Ovary (tissue), 7 donors: ENCODE measurements at regions not wholly inside any gene's neighbourhood (a gene's known extent, or its start where the extent isn't known, plus 50 kb on each side); places are given as distances from the start of the nearest gene placed in this dataset.

Experiments
- DNase-seq, 5 donors: peaks; one replicate each; pipeline ENCODE4 v3.0.0-alpha.2; 2019 to 2020
- H3K27ac ChIP-seq, 2 donors: fragments of 200-600 bp; one replicate each; pipeline versions ENCODE4 v1.5.1 to v1.8.0; 2019 to 2022
- H3K27me3 ChIP-seq: fragments of 200-600 bp; one replicate; pipeline ENCODE4 v1.8.0; 2022
- H3K36me3 ChIP-seq: fragments of 200-600 bp; sonication (generic); one replicate; pipeline ENCODE4 v1.5.1; 2019
- H3K4me1 ChIP-seq: one replicate; pipeline ENCODE4 v1.8.1; 2013; ENCODE audit warnings: mild to moderate bottlenecking, moderate library complexity; ENCODE audit not compliant: insufficient read depth
- H3K4me3 ChIP-seq: fragments of 200-600 bp; sonication (generic); one replicate; pipeline ENCODE4 v1.5.1; 2017
- H3K9me3 ChIP-seq, 2 donors: fragments of 200-600 bp in 1 of 2; sonication (generic) in 1 of 2; one replicate each; pipeline versions ENCODE4 v1.5.1 to v1.8.1; 2013 to 2019; ENCODE audit warnings: mild to moderate bottlenecking in 1 of 2, moderate library complexity in 1 of 2
- CTCF ChIP-seq, 3 donors: fragments of 450-650 bp in 2 of 3; fragments of 200-600 bp in 1 of 3; IDR thresholded peaks; one replicate each; pipeline versions ENCODE4 v1.5.1 to v1.8.0; 2016 to 2022; ENCODE audit warnings: antibody characterized with exemption in 3 of 3, mild to moderate bottlenecking in 1 of 3
- EP300 ChIP-seq: sonication (generic); formaldehyde crosslinking; IDR thresholded peaks from one replicate; pipeline ENCODE4 v1.6.1; 2017; ENCODE audit warnings: antibody characterized with exemption
- POLR2A ChIP-seq: fragments of 450-650 bp; IDR thresholded peaks from one replicate; pipeline ENCODE4 v1.6.1; 2017; ENCODE audit warnings: antibody characterized with exemption, mild to moderate bottlenecking, moderate library complexity
- WGBS, 3 donors: extraction: QIAGEN DNeasy Blood & Tissue Kit in 1 of 3; methylation state at CpG; one replicate each; pipeline versions ENCODE4 v1.1.5 to v1.1.7; 2013 to 2017; 5-methylcytosine and 5-hydroxymethylcytosine counted together
- intact Hi-C, 4 donors: fragments of 100-400 bp; cut with DNase I; formaldehyde crosslinking; loops; one replicate each; pipeline versions ENCODE4 v1.11.0 to v1.15.1; 2022 to 2023
- donor health status: DM: no; HTN: no; CAD: no; lungs with moderate emphysema.
- donor health status: DM: no; HTN: no; CAD: no.
- donor health status: Bipolar disorder and iron deficiency.
- donor health status: DM: no; HTN: no; CAD: no.
- donor health status: DM: yes; HTN: yes; CAD: no.

GRCh38 chr3:72655723-72656122 lies 192.5 kb downstream of the SHQ1 start:
- Histone ChIP-seq H3K4me3 (no peak overlapping the region), H3K27ac (no peak overlapping the region), H3K27me3 (no peaks in the 10 kb centered on the region), H3K36me3 (no peaks in the 10 kb centered on the region), H3K4me1 (peaks cover 4% of the 10 kb centered on the region), H3K9me3 (no peaks in the 10 kb centered on the region)
- intact Hi-C loops = no loop called here
- no peak for TF ChIP-seq CTCF (IDR thresholded peaks at IDR 0.05)
- TF ChIP-seq EP300 = no peak
- TF ChIP-seq POLR2A = no peak
- 79 to 86% (median 82%) methylated on average over 6 of the region's 6 CpGs for WGBS, 3 donors
- DNase-seq = no peak

GRCh38 chr3:72655131-72655551 lies 193.1 kb downstream of the SHQ1 start:
- TF ChIP-seq POLR2A (no peak), EP300 (no peak), CTCF (IDR thresholded peaks at IDR 0.05) (no peak)
- no peaks in the 10 kb centered on the region for H3K36me3 ChIP-seq
- 3 to 6% (median 4%) methylated on average over 26 of the region's 26 CpGs for WGBS, 3 donors
- H3K27me3 ChIP-seq = no peaks in the 10 kb centered on the region
- no peaks in the 10 kb centered on the region for H3K9me3 ChIP-seq
- H3K4me3 ChIP-seq = no peak overlapping the region
- no peak overlapping the region for H3K27ac ChIP-seq
- DNase-seq = peak in 2 of 5 donors; percentile 16 to 36
- intact Hi-C loops = no loop called here
- H3K4me1 ChIP-seq = peaks cover 4% of the 10 kb centered on the region

GRCh38 chr3:72652395-72652794 lies 195.8 kb downstream of the SHQ1 start:
- no peak for TF ChIP-seq POLR2A
- no peak for TF ChIP-seq EP300
- TF ChIP-seq CTCF (IDR thresholded peaks at IDR 0.05) = no peak
- 68 to 77% (median 70%) methylated on average over 4 of the region's 4 CpGs for WGBS, 3 donors
- Histone ChIP-seq H3K36me3 (no peaks in the 10 kb centered on the region), H3K4me1 (peaks cover 4% of the 10 kb centered on the region), H3K4me3 (no peak overlapping the region), H3K27me3 (no peaks in the 10 kb centered on the region), H3K27ac (no peak overlapping the region), H3K9me3 (no peaks in the 10 kb centered on the region)
- intact Hi-C loops = no loop called here
- DNase-seq = no peak

- 89 to 97% (median 95%) methylated on average over 2 of the region's 2 CpGs for WGBS, 3 donors
- intact Hi-C loops = no loop called here
- TF ChIP-seq CTCF (IDR thresholded peaks at IDR 0.05) = no peak
- TF ChIP-seq POLR2A = no peak
- TF ChIP-seq EP300 = no peak
These were observed 196.7 kb downstream of the SHQ1 start for GRCh38 chr3:72651498-72651897.

More at GRCh38 chr3:72651498-72651897, 196.7 kb downstream of the SHQ1 start:
- H3K27ac ChIP-seq = no peak overlapping the region
- H3K4me1 ChIP-seq = peaks cover 4% of the 10 kb centered on the region
- no peak overlapping the region for H3K4me3 ChIP-seq
- no peaks in the 10 kb centered on the region for H3K9me3 ChIP-seq
- no peak for DNase-seq
- H3K27me3 ChIP-seq = no peaks in the 10 kb centered on the region
- H3K36me3 ChIP-seq = no peaks in the 10 kb centered on the region
